22Rv1 (cell line): ENCODE measurements at regions not wholly inside any gene's neighbourhood (a gene's known extent, or its start where the extent isn't known, plus 50 kb on each side); places are given as distances from the start of the nearest gene placed in this dataset.

Experiments
- CTCF ChIP-seq: fragments of 450-650 bp; IDR thresholded peaks from 2 replicates; pipeline ENCODE4 v1.5.1; 2017; ENCODE audit warnings: mild to moderate bottlenecking
- ZFX ChIP-seq: fragments of 450-650 bp; IDR thresholded peaks from 2 replicates; pipeline ENCODE4 v1.6.1; 2017; ENCODE audit warnings: antibody characterized with exemption, borderline replicate concordance

- no peak for TF ChIP-seq CTCF
- no peak for TF ChIP-seq ZFX
Measured at GRCh38 chr15:25944386-25944785, 81.3 kb upstream of the ATP10A start.
